Upper lobe of right lung (tissue), 1 donor: ENCODE measurements at regions not wholly inside any gene's neighbourhood (a gene's known extent, or its start where the extent isn't known, plus 50 kb on each side); places are given as distances from the start of the nearest gene placed in this dataset.

Experiments
- ATAC-seq: fragments of 200-7000 bp; cut with Tn5 transposase; one replicate; pipeline ENCODE4 v1.9.1; 2020; ENCODE audit warnings: mild to moderate bottlenecking, moderate library complexity
- DNase-seq: peaks from one replicate; pipeline ENCODE4 v3.0.0-alpha.2; 2020
- H3K27ac ChIP-seq: fragments of 200-600 bp; one replicate; pipeline ENCODE4 v1.8.0; 2022
- H3K27me3 ChIP-seq: fragments of 200-600 bp; one replicate; pipeline ENCODE4 v1.8.0; 2022; ENCODE audit warnings: mild to moderate bottlenecking
- H3K36me3 ChIP-seq: fragments of 200-600 bp; one replicate; pipeline ENCODE4 v1.8.0; 2022
- H3K4me1 ChIP-seq: fragments of 200-600 bp; one replicate; pipeline ENCODE4 v1.8.0; 2022
- H3K4me3 ChIP-seq: fragments of 200-600 bp; one replicate; pipeline ENCODE4 v1.8.0; 2022; ENCODE audit warnings: mild to moderate bottlenecking
- H3K9me3 ChIP-seq: fragments of 200-600 bp; one replicate; pipeline ENCODE4 v1.8.0; 2022
- CTCF ChIP-seq: fragments of 200-600 bp; IDR thresholded peaks from one replicate; pipeline ENCODE4 v1.8.0; 2022; ENCODE audit warnings: antibody characterized with exemption
- intact Hi-C: fragments of 100-400 bp; cut with DNase I; formaldehyde crosslinking; loops from one replicate; pipeline ENCODE4 v1.11.0; 2022
- donor health status: DM: no; HTN: yes; CAD: no; lungs with severe emphysema.

- Histone ChIP-seq H3K9me3 (peaks cover 6% of the 10 kb centered on the region), H3K27ac (no peak overlapping the region), H3K27me3 (no peaks in the 10 kb centered on the region), H3K36me3 (no peaks in the 10 kb centered on the region), H3K4me1 (no peaks in the 10 kb centered on the region), H3K4me3 (no peak overlapping the region)
- ATAC-seq: no peak
- intact Hi-C loops: no loop called here
- DNase-seq: no peak
- no peak for TF ChIP-seq CTCF
These were observed 545.3 kb upstream of the SALL1 start for GRCh38 chr16:51696376-51696775.

GRCh38 chr16:51691109-51691508 lies 540.0 kb upstream of the SALL1 start:
- ATAC-seq: no peak
- H3K4me1 ChIP-seq: no peaks in the 10 kb centered on the region
- no peaks in the 10 kb centered on the region for H3K27me3 ChIP-seq
- no peaks in the 10 kb centered on the region for H3K36me3 ChIP-seq
- intact Hi-C loops: no loop called here
- TF ChIP-seq CTCF: no peak
- H3K4me3 ChIP-seq: no peak overlapping the region
- no peak overlapping the region for H3K27ac ChIP-seq
- no peak for DNase-seq
- H3K9me3 ChIP-seq: peaks cover 6% of the 10 kb centered on the region

GRCh38 chr16:51685498-51685897 lies 534.4 kb upstream of the SALL1 start:
- no peak for TF ChIP-seq CTCF
- intact Hi-C loops: no loop called here

GRCh38 chr16:51683882-51684281 lies 532.8 kb upstream of the SALL1 start:
- intact Hi-C loops: no loop called here
- ATAC-seq: no peak
- Histone ChIP-seq H3K4me1 (no peaks in the 10 kb centered on the region), H3K4me3 (no peak overlapping the region), H3K27ac (no peak overlapping the region), H3K36me3 (no peaks in the 10 kb centered on the region), H3K27me3 (no peaks in the 10 kb centered on the region), H3K9me3 (no peaks in the 10 kb centered on the region)
- no peak for DNase-seq
- no peak for TF ChIP-seq CTCF

More at GRCh38 chr16:51685498-51685897, 534.4 kb upstream of the SALL1 start:
- Histone ChIP-seq H3K27me3 (no peaks in the 10 kb centered on the region), H3K9me3 (no peaks in the 10 kb centered on the region), H3K27ac (no peak overlapping the region), H3K36me3 (no peaks in the 10 kb centered on the region), H3K4me1 (no peaks in the 10 kb centered on the region), H3K4me3 (no peak overlapping the region)
- DNase-seq (no peak), ATAC-seq (no peak)

GRCh38 chr16:51682905-51683304 lies 531.8 kb upstream of the SALL1 start:
- Histone ChIP-seq H3K27me3 (no peaks in the 10 kb centered on the region), H3K9me3 (no peaks in the 10 kb centered on the region), H3K27ac (no peak overlapping the region), H3K36me3 (no peaks in the 10 kb centered on the region), H3K4me3 (no peak overlapping the region), H3K4me1 (no peaks in the 10 kb centered on the region)
- intact Hi-C loops: no loop called here
- TF ChIP-seq CTCF: no peak
- ATAC-seq (no peak), DNase-seq (no peak)

- no peaks in the 10 kb centered on the region for H3K36me3 ChIP-seq
- no peak overlapping the region for H3K27ac ChIP-seq
- H3K4me1 ChIP-seq: no peaks in the 10 kb centered on the region
- intact Hi-C loops: no loop called here
- no peaks in the 10 kb centered on the region for H3K9me3 ChIP-seq
- H3K4me3 ChIP-seq: no peak overlapping the region
- H3K27me3 ChIP-seq: no peaks in the 10 kb centered on the region
- no peak for DNase-seq
- no peak for TF ChIP-seq CTCF
- ATAC-seq: no peak
These were observed 523.5 kb upstream of the SALL1 start for GRCh38 chr16:51674615-51675014.
